Left lung (tissue), 4 donors: ENCODE measurements at regions not wholly inside any gene's neighbourhood (a gene's known extent, or its start where the extent isn't known, plus 50 kb on each side); places are given as distances from the start of the nearest gene placed in this dataset.
A peak's percentile ranks its signal among the peaks of the same experiment; 100 is the strongest.

Experiments
- ATAC-seq: fragments of 200-7000 bp; cut with Tn5 transposase; one replicate; pipeline ENCODE4 v1.9.1; 2020; ENCODE audit warnings: moderate library complexity
- DNase-seq, 4 donors: peaks; one replicate each; pipeline ENCODE4 v3.0.0-alpha.2; 2013 to 2020
- H3K27ac ChIP-seq, 2 donors: fragments of 200-600 bp; sonication (generic) in 1 of 2; one replicate each; pipeline versions ENCODE4 v1.5.0 to v1.8.0; 2020 to 2021
- H3K27me3 ChIP-seq, 2 donors: fragments of 200-600 bp; sonication (generic) in 1 of 2; one replicate each; pipeline versions ENCODE4 v1.5.0 to v1.8.0; 2020 to 2021
- H3K36me3 ChIP-seq, 2 donors: fragments of 200-600 bp; sonication (generic) in 1 of 2; one replicate each; pipeline versions ENCODE4 v1.5.0 to v1.8.0; 2020 to 2021
- H3K4me1 ChIP-seq, 2 donors: fragments of 200-600 bp; one replicate each; pipeline ENCODE4 v1.8.0; 2021
- H3K4me3 ChIP-seq, 2 donors: fragments of 200-600 bp; sonication (generic) in 1 of 2; one replicate each; pipeline versions ENCODE4 v1.5.0 to v1.8.0; 2020 to 2021; ENCODE audit warnings: mild to moderate bottlenecking in 1 of 2
- H3K9me3 ChIP-seq, 2 donors: fragments of 200-600 bp; sonication (generic) in 1 of 2; one replicate each; pipeline versions ENCODE4 v1.5.0 to v1.8.0; 2020 to 2021
- intact Hi-C, 2 donors: fragments of 100-400 bp; cut with DNase I; formaldehyde crosslinking; loops; one replicate each; pipeline versions ENCODE4 v1.11.2 to v1.14.2; 2022
- TF ChIP-seq, protein P1 (sequence below), 2 donors: fragments of 200-600 bp; sonication (generic) in 1 of 2; IDR thresholded peaks; one replicate each; pipeline versions ENCODE4 v1.5.0 to v1.8.0; 2021; ENCODE audit warnings: antibody characterized with exemption in 2 of 2
- donor health status: DM: no; HTN: yes; CAD: no.
- donor health status: DM: no; HTN: no; CAD: no.

DNA sequence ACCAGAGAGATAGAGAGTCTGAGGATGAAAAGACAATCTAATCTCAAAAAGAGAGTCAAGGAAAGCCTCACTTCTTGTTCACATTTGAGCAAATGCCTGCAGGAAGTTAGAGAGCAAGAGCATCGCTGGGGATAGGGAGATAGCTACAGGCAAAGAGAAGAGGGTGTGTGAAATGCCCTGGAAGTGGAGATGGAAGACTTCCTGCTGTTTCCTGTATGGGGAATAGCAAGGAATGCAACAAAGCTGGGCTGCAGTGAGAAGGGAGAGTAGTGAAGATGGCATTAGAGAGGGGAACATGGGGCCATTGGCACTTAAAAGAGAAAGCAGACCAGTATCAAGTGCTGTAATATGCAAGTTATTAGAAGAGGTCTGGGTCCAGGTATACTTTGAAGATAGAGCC lies 488.6 kb downstream of the METTL4 start:
- H3K36me3 ChIP-seq, result no peaks in the 10 kb centered on the region
- no peak for ATAC-seq
- no peaks in the 10 kb centered on the region for H3K4me1 ChIP-seq
- H3K27me3 ChIP-seq, result no peaks in the 10 kb centered on the region
- no peak for DNase-seq
- intact Hi-C loops, result no loop called here
- no peak overlapping the region for H3K27ac ChIP-seq
- H3K9me3 ChIP-seq, result no peaks in the 10 kb centered on the region
- no peak overlapping the region for H3K4me3 ChIP-seq
- TF ChIP-seq, protein P1, sequence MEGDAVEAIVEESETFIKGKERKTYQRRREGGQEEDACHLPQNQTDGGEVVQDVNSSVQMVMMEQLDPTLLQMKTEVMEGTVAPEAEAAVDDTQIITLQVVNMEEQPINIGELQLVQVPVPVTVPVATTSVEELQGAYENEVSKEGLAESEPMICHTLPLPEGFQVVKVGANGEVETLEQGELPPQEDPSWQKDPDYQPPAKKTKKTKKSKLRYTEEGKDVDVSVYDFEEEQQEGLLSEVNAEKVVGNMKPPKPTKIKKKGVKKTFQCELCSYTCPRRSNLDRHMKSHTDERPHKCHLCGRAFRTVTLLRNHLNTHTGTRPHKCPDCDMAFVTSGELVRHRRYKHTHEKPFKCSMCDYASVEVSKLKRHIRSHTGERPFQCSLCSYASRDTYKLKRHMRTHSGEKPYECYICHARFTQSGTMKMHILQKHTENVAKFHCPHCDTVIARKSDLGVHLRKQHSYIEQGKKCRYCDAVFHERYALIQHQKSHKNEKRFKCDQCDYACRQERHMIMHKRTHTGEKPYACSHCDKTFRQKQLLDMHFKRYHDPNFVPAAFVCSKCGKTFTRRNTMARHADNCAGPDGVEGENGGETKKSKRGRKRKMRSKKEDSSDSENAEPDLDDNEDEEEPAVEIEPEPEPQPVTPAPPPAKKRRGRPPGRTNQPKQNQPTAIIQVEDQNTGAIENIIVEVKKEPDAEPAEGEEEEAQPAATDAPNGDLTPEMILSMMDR (IDR thresholded peaks at IDR 0.05), result no peak

DNA sequence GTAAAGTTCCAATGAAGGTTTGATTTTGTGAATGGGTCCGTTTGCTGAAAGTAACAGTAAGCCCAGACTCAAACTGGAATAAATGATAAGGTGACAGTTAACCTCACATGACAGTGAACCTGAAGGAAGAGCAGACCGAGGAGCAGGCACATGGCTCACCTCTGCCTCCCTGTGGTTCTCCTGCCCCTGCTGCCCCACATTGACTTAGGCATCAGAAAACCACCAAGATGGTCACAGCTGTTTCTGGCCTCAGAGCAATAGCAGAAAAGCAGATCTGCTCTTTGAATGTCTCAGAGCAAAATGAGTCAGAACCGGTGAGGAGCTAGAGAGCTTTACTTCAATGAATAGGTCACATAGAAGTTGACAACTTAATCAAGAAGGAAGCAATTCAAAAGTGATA lies 487.6 kb downstream of the METTL4 start:
- TF ChIP-seq, protein P1 (IDR thresholded peaks at IDR 0.05), result no peak
- Histone ChIP-seq H3K27ac (no peak overlapping the region), H3K36me3 (no peaks in the 10 kb centered on the region), H3K4me3 (no peak overlapping the region), H3K9me3 (no peaks in the 10 kb centered on the region), H3K27me3 (no peaks in the 10 kb centered on the region), H3K4me1 (no peaks in the 10 kb centered on the region)
- ATAC-seq, result peak; percentile 51
- intact Hi-C loops, result no loop called here
- no peak for DNase-seq

DNA sequence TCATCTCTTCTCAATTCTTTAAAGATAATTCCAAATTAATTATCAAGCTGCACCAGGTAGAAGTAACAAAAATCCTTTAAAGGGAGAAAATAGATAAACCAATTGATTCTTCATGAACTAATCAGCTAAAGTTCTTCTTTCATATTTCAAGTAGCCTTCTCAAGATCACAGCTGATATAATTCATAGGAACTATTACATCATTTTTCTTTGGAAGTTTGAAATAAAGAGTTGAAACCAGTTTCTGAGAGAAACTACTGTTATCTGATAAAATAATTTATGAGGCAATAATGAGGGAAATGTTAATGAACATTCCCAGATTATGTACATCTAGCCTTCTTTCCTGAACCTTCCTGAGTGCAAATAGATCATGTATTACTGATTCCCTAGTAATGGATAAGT lies 484.9 kb downstream of the METTL4 start:
- Histone ChIP-seq H3K4me1 (no peaks in the 10 kb centered on the region), H3K27me3 (no peaks in the 10 kb centered on the region), H3K4me3 (no peak overlapping the region), H3K27ac (no peak overlapping the region), H3K9me3 (no peaks in the 10 kb centered on the region), H3K36me3 (no peaks in the 10 kb centered on the region)
- ATAC-seq (no peak), DNase-seq (no peak)
- intact Hi-C loops, result no loop called here
- TF ChIP-seq, protein P1 (IDR thresholded peaks at IDR 0.05), result no peak

DNA sequence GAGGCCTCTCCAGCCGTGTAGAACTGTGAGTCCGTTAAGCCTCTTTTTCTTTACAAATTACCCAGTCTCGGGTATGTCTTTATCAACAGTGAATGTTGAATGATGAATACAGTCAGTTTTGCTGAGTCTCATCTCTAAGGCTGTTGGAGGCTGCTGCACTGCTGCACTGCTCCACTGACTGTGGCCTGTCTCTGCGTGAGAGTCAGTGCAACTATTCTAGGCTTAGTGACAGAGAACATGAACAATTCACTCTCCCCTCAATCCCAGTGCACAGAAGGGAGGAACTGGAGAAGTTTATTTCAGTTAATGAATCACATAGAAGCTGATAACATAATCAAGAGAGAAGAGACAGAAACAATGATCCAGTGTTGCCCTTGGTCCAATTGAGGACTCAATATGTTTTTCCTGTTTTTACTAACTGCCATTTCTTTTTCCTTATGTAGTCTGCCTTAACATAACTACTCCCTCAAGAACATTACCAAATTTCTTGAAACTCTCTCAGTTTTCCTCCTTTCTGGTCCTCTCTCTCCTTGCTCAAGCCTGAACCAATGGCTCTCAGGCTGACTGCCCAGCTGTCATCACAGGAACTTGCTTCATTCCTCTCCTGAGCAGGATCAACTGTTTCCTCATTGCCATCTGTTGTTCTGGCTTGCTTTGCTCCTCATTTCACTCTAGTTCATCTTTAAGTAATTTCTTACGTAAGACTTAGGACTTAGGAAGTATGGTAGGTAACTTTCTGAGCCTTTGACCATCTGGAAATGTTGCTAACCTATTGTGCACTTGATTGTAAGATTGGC lies 483.2 kb downstream of the METTL4 start:
- H3K4me3 ChIP-seq, result no peak overlapping the region
- H3K4me1 ChIP-seq, result no peaks in the 10 kb centered on the region
- H3K27ac ChIP-seq, result peak overlapping the region in 1 of 2 donors; percentile 28
- H3K27me3 ChIP-seq, result no peaks in the 10 kb centered on the region
- ATAC-seq (peak; percentile 36), DNase-seq (peak in 2 of 4 donors; percentile 11 to 40)
- intact Hi-C loops, result no loop called here
- H3K36me3 ChIP-seq, result no peaks in the 10 kb centered on the region
- no peaks in the 10 kb centered on the region for H3K9me3 ChIP-seq
- TF ChIP-seq, protein P1 (IDR thresholded peaks at IDR 0.05), result no peak

DNA sequence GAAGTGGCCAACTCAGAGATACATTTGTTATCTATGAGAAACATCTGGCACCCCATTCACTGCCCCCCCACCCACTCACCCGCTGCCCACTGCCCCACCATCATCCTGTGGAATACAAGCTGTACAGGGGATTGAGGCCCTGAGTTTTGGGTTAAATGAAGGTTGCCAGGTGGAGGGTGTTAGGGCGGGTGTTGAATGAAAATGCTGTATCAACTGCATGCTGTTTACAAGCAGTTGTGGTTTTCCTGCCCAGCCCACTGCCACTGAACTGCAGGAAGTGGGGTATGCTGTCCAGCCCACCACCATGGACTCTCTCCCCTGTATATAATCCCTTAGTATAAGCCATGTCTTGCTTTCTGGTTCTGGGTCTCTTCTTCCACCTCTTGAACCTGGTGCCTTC lies 481.9 kb downstream of the METTL4 start:
- Histone ChIP-seq H3K4me3 (no peak overlapping the region), H3K27me3 (no peaks in the 10 kb centered on the region), H3K9me3 (no peaks in the 10 kb centered on the region), H3K36me3 (no peaks in the 10 kb centered on the region), H3K27ac (no peak overlapping the region), H3K4me1 (no peaks in the 10 kb centered on the region)
- no peak for ATAC-seq
- TF ChIP-seq, protein P1 (IDR thresholded peaks at IDR 0.05), result no peak
- intact Hi-C loops, result no loop called here
- DNase-seq, result no peak
